Activated CD4-positive, alpha-beta T cell treated with anti-CD3 and anti-CD28 coated beads for 1 hour (primary cell): ENCODE measurements at regions not wholly inside any gene's neighbourhood (a gene's known extent, or its start where the extent isn't known, plus 50 kb on each side); places are given as distances from the start of the nearest gene placed in this dataset.
"Not testable (repeated sequence)": the region's sequence is repeated elsewhere in the genome, so short reads cannot be mapped to it uniquely, and the experiment has no call there.

ENCODE experiments used
- DNase-seq: peaks from one replicate; pipeline ENCODE4 v3.0.0-alpha.2; 2020

DNA sequence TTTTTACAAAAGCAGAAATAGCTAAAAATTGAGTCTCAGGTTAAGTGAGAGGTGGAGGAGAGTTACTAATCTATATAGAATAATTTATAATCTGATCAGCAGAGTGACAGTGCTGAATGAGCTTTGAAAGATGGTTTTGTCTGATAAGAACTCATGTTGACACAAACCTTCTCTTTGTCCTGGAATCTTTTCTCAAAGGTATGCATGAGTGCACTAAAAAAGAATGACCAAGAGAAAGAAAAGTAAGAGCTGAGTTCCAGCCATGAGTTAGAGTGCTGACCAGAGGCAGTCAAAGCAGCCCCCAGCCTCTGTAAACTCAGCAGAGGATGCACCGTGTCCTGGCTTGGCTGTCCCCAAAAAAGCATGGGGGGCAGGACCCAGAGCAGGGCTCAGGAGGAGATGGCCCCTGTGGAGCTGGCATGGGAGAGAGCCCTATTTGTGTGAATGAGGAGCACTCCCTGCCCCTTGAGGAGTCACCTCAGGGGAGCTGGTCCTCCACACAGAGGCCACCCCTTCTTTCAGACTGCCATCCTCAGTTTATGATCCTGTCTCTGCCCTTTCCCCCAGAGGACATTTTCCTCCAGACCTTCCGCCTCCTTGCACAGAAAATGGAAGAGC is 129.8 kb downstream of the SEC23A start:
- no peak for DNase-seq

DNA sequence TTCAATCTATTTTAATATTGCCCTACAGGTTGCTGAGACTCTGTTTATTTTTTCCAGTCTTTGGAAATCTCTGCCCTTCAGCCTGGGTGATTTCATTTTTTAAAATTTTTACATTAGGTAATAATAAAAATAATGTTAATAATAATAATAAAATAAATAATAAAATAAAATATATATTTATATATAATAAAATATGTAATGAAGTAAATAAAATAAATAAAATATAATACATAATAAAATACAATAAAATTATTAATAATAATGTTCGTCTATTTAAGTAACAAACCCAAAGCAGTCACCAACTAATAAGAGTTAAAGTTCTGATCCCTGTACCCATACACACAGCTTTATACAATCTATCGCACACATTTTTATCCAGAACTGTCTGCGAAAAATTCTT is 130.5 kb downstream of the SEC23A start:
- no peak for DNase-seq

DNA sequence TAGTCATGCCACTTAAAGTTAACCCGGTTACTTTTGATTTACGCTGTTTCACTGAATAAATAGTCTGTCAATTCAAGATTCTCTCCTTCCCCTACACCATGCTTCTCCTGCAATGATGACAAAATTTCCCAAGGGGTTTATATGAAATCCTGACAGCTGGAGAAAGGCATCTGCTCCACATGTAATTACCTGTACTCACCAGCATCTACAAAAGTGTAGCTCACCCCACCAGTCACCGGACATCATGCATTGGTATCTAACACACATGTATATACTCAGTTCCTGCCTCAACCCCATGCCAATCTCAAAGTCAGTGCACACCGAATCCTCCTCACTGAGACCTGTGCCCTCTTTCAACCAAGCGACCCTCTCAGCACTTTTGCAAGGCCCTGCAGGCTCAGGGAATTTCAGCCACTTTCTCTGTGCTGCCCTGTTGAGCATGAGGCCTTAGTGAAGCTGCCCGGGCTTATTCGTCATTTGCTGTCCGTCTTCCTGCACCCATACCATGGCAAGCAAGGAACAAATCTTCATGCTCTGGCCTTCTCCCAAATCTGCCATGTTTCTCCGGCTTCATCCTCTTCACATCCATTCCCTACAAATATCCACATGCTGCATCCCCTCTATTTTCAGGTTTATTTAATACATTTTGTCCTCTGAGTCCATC is 131.6 kb downstream of the SEC23A start:
- no peak for DNase-seq

DNA sequence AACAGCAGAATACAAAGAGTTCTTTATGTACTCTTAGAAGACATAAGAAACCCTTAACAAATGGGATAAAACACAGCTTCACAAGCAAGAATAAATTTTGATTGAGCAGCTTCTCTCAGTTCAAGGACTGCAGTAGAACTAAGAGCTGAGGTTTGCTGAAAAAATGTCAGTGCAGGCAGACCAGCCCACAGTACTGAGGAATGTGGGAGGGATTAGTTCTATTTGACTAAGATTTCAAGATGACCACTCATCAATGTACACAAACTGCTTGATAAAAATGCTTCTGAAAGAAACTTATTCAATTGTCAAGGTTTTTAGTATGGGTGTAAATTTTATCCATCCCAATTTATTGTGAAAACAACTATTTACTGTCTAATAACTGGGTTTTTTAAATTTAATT is 138.4 kb downstream of the SEC23A start:
- DNase-seq, result no peak

DNA sequence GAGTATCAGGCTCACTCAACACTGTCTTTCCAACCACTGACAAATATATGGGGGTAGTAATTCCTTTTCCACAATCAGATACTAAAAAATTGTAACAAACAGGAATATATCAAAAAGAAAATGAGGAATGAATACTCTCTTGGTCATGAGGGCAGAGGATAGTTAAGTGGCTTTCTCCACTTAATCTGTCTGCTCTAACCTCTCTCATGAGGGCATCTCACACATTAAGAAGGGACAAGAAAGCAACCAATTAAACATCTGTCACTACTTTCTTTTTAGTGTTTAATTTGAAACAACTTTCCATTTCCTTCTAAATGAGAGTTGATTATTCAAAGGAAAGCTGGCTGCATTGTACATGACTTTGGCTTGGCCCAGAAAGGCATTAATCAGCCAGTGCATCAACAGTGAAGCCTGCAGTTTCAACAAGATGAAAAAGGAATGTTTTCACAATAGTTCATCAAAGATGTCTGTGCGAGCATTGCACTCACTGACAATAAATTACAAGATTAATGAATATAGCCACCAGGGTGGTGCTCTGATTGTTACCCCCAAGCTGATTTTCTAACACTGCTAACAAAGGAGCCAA is 142.0 kb downstream of the SEC23A start:
- DNase-seq, result no peak

DNA sequence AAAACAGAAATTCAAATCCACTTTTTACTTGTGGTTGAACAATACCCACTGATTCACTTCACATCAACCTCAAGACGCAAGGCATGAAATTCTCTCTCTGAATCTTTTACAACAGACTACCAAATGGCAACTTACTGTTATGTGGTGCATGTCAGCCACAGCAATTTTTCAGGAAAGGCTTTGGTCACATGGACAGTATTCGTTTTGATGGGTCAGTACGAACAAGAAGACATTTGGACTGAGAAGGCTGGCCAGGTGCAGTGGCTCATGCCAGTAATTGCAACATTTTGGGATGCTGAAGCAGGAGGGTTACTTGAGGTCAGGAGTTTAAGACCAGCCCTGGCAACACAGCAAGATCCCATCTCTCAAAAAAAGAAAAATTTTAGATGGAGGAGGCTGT is 144.0 kb downstream of the SEC23A start:
- no peak for DNase-seq

DNA sequence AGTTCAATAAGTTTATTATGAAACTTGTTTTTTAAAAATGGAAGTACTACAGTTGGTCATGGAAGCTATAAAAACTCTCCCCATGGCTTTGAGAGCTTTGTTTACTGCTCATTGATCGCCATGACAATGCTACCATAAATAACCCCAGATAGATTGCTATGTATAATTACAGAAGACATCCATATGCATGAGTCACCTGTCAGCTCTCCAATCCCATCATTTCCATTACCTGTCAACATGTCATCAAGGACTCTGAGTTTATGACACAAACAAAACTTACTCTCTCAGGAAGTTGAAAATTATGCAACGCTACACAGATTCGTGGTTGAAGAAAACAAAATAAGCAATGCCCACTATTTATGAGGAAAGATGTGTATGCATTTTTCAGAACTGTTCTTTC is 144.4 kb downstream of the SEC23A start:
- DNase-seq, result no peak

DNA sequence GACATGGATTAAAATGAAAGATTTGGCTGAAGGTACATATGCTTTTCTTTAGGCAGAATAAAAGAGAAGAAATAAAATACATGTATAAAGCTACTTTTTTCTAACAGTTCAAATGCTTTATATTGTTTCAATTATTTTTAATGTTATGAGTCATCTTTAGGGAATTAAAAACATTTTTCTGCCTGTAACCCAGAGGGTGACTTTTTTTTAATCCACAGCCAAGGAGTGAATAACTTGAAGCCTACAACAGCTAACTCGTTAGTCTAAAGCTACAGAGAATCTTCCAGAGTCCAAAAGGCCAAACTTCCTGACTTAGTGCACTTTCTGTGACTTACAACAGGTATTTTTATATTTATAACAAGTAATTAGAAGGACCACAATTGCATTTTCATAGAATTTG is 151.6 kb downstream of the SEC23A start:
- DNase-seq, result no peak

DNA sequence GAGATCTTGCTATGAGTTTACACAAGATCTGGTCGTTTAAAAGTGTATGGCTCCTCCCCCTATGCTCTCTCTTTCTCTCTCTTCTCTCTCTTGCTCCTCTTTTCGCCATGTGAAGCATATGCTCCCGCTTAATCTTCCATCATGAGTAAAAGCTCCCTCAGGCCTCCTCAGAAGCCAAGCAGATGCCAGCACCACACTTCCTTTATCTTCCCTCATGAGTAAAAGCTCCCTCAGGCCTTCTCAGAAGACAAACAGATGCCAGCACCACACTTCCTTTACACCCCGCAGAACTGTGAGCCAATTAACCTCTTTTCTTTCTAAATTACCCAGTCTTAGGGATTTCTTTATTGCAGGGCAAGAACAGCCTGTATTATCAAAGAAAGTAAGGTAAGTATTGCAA is 152.4 kb downstream of the SEC23A start:
- DNase-seq, result no peak

DNA sequence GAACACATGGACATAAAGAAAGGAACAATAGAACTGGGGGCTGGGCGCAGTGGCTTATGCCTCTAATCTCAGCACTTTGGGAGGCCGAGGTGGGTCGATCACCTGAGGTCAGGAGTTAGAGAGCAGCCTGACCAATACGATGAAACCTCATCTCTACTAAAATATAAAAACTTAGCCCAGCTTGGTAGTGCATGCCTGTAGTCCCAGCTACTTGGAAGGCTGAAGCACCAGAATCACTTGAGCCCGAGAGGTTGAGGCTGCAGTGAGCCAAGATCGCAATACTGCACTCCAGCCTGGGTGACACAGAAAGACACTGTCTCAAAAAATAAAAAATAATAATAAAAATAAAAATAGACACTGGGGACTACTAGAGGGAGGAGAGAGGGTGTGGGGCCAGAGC is 154.5 kb downstream of the SEC23A start:
- no peak for DNase-seq

DNA sequence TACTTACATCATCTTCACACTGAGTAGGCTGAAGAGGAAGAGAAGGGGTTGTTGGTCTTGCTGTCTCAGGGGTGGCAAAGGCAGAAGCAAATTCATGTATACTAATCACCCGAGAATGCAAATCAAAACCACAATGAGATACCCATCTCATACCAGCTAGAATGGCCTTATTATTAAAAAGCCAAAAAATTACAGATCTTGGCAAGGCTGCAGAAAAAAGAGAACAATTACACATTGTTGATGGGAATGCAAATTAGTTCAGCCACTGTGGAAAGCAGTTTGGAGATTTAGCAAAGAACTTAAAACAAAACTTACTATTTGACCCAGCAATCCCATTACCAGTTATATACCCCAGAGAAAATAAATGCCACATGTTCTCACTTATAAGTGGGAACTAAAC is 154.9 kb downstream of the SEC23A start:
- DNase-seq, result no peak

DNA sequence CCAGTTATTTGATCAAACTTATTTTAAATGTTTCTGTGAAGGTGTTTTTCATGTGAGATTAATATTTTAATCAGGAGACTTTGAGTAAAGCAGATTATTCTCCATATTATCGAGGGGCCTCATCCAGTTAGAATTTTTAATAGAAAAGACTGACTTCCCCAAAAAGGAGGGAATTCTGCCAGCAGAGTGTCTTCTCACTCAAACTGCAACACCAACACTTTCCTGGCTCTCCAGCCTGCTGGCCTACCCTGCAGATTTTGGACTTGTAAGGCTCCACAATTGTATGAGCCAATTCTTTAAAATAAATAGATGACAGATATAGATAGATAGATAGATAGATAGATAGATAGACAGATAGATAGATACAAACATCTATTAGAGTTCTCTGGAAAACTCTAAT is 155.7 kb downstream of the SEC23A start:
- no peak for DNase-seq

DNA sequence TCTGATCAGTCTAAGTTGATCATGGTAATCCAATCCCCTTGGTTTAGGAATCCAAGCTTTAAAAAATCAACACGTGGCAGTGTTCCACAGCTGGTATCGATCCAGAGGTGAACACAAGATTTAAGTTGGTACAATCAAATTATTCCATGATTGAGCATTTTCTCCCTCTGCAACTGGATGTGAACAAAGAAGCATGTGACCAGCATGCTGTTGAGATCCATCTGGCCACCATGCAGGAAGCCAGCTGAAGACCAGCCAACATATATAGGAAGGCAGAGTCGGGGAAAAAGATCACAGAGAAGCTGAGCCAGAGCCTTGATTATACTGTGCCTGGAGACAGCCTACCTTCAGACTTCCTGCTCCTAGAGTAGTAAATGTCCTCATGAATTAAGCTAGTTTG is 158.3 kb downstream of the SEC23A start:
- DNase-seq, result no peak

DNA sequence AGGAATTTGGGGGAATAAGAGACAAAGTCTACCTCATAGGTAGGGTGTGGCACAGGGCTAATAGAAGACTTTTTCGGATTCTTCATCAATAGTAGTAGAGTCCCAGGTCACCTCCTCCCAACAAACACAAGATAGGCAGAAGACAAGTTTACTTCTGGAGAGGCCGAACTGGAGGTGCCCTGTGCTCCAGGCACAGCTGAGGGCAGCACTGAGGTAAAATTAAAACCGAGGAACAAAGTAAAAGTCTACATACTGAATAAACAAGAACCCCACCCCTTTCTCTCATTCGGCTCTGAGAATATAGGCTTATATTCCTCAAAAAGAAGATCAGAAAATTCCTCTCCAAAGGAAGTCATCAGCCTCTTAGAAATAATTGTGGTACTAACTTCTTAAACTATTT is 161.5 kb downstream of the SEC23A start:
- no peak for DNase-seq

DNA sequence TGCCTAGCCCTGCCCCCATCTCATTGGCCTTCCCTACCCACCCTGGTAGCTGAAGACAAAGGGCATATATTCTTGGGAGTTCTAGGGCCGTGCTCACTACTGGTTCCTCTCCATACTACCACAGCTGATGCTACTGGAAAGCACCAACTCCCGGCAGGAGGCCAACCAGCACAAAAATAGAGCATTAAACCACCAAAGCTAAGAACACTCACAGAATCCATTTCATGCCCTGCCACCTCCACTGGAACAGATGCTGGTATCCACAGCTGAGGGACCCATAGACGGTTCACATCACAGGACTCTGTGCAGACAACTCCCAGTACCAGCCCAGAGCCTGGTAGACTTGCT is 170.4 kb downstream of the SEC23A start:
- not testable (repeated sequence) for DNase-seq

DNA sequence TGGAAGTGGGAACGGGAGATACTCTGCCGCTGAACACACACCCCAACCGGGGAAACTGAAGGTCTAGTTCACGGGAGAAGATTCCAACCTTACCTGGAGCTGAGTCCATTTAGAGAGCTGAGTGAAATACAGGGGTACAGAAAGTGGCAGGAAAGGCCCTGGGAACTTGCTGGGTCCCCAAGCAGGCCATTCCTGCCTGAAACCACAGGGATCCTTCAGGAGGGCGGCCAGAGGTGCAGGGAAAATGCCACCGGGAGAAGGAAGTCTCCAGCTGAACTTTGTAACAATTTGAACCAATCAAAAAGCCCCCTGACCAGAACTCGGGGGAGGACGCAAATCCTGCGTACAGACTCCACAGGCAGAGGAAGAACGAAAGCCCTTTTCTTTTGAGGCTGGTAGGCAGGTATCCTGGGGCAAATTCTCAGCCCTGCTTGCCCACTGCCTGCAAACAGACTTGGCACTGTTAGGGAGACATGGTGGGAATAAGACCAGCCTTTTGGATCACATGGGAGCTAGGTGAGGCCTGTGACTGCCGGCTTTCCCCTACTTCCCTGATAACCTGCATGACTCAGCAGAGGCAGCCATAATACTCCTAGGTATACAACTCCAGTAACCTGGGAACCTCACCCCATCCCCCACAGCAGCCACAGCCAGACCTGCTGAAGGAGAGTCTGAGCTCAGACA is 170.9 kb downstream of the SEC23A start:
- DNase-seq, result no peak

DNA sequence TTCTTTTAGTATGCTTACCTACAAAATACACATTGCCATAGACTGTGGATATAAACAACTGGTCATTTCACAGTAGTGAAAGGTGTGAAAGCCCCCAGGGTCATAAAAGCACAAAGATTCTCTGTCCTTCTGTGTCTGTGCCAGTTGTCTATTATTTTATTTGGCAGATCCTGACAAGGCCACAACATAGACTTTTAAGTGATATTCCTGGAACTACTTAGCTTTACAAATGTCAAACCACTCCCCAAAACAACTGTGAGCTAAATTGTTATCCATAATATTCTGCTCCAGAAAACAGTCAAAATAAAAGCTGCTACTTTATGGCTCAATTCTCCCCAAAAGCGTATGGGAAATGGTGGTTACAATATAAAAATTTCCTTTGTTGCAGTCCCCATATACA is 172.1 kb downstream of the SEC23A start:
- no peak for DNase-seq

DNA sequence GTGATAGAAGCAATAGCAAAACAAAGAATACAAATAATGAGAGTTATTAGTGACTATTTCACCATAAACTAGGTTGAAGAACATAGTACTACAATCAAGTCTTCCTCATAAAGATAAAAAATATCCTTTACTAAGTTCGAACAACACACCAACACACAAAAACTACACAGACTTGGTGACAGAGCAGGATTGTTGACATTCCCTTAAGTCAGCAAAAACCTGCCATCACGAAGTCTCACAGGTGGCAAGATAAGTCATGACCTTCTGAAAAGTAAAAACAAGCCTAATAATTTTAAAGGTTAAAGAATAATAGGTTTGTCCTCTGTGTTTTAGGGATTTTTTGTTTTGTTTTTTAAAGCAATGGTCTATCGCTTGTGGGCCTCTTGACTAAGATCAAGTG is 173.0 kb downstream of the SEC23A start:
- no peak for DNase-seq

DNA sequence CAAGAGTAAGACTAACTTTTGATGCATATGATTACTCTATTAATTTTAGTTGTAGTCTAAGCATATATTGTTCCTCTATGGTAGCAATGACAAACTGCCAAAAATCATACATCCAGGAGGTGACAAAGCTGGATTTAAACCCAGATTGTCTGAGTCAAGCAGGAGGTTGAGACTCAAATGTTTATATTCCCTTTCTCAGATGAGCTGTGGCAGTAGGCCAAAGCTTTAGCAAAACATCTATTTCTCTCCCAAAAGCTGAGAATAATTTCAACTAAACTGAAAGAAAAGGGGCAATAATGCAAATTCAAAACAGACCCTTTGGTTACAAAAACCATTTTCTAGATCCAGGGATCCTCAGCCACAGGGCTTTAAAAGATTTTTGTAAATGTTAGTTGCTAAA is 173.6 kb downstream of the SEC23A start:
- DNase-seq, result no peak

DNA sequence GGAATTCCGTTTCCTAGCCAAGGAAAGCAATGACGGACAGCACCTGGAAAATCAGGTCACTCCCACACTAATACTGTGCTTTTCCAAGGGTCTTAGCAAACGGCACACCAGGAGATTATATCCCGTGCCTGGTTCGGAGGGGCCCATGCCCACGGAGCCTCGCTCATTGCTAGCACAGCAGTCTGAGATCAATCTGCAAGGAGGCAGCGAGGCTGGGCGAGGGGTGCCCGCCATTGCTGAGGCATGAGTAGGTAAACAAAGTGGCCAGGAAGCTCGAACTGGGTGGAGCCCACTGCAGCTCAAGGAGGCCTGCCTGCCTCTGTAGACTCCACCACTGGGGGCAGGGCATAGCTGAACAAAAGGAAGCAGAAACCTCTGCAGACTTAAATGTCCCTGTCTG is 181.1 kb downstream of the SEC23A start:
- not testable (repeated sequence) for DNase-seq

DNA sequence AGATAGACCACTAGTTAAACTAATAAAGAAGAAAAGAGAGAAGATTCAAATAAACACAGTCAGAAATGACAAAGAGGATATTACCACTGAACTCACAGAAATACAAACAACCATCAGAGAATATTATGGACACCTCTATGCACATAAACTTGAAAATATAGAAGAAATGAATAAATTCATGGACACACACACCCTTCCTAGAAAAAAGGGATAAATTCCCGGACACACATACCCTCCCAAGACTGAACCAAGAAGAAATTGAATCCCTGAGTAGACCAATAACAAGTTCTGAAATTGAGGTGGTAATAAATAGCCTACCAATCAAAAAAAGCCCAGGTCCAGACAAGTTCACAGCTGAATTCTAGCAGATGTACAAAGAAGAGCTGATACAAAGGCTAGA is 187.9 kb downstream of the SEC23A start:
- no peak for DNase-seq

DNA sequence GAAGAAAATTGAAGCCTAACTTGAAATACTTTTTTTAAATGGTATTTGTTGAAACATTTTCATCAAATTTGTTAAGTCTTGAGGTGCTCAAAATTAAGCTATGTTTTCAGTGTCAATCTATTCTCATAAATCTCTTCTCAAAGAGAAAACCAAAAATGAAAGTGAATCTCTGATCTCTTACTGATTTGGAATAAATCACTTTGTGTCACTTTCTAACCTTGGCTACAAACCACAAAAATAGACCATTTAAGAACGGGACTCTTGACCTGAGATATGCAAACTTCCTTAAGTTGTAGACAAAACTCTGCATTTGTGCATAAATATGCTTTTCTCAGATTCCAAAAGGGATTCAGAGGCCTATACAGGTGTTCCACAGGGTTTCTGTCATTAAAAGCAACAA is 192.9 kb downstream of the SEC23A start:
- DNase-seq, result no peak

DNA sequence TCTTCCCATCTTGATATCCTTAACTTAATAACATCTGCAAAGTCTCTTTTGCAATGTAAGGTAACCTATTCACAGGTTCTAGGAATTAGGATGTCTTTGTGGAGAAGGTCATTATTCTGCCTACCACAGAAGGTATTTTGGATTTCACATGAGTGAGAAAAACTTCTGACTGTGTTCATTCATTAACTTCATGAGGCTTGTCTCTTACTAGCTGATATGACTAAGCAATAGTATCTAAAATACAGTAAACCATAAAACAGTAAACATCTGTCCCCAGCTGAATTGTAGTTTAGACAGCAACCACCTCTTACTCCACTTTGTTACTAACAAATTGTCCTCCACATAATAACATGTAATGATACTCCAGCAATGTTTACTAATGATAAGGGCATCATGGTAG is 198.1 kb downstream of the SEC23A start:
- no peak for DNase-seq

DNA sequence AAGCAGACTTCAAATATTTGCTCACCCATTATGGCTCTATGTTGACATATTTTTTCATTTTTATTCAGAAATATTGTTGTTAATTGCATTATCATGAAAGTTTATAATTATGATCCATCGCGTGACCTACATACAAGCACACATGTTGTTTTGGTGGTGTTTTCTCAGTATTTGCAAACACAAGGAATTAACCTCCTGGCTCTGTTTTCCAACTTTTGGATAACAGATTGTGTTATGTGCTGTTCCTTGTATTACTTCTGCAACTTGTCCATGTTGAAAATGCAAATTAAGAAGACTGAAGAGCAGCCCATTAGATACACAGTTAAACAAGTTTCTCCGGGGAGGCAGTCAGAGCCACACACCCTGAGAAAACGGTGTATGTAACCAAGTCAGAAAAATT is 201.2 kb downstream of the SEC23A start:
- no peak for DNase-seq
